ENCODE measurements at regions not wholly inside any gene's neighbourhood (a gene's known extent, or its start where the extent isn't known, plus 50 kb on each side); places are given as distances from the start of the nearest gene placed in this dataset.

GRCh38 chr14:104357689-104358527 lies 219.5 kb downstream of the KIF26A start:
- Histone ChIP-seq H3K9me3 (peaks cover 0 to 2% of the 10 kb centered on the region in 2 donors), H3K27ac (no peak overlapping the region), H3K27me3 (peaks cover 0 to 50% of the 10 kb centered on the region in 2 donors), H3K36me3 (no peaks in the 10 kb centered on the region), H3K4me3 (no peak overlapping the region), H3K4me1 (no peaks in the 10 kb centered on the region)
- TF ChIP-seq POLR2A (IDR thresholded peaks at IDR 0.05), result no peak
- no peak for TF ChIP-seq POLR2AphosphoS5 (IDR thresholded peaks at IDR 0.05)
- TF ChIP-seq CTCF (IDR thresholded peaks at IDR 0.05), result no peak
- DNase-seq (ENCODE audit: low spot score in 2 of 2), result peak in 1 of 2 donors; percentile 38
- intact Hi-C loops (cut with DNase I; ENCODE audit: low total_unique reads), result no loop called here

GRCh38 chr14:104358528-104359300 lies 220.3 kb downstream of the KIF26A start:
- Histone ChIP-seq H3K9me3 (no peaks in the 10 kb centered on the region), H3K36me3 (no peaks in the 10 kb centered on the region), H3K4me3 (no peak overlapping the region), H3K27ac (no peak overlapping the region), H3K4me1 (no peaks in the 10 kb centered on the region), H3K27me3 (peaks cover 0 to 51% of the 10 kb centered on the region in 2 donors)
- DNase-seq (ENCODE audit: low spot score in 2 of 2), result peak in 1 of 2 donors; percentile 44
- intact Hi-C loops (cut with DNase I; ENCODE audit: low total_unique reads), result no loop called here
- TF ChIP-seq POLR2A (IDR thresholded peaks at IDR 0.05), result no peak
- no peak for TF ChIP-seq CTCF (IDR thresholded peaks at IDR 0.05)
- no peak for TF ChIP-seq POLR2AphosphoS5 (IDR thresholded peaks at IDR 0.05)

GRCh38 chr14:104359301-104359968 lies 220.1 kb upstream of the C14orf180 start:
- peak in 1 of 2 donors; percentile 19 for DNase-seq (ENCODE audit: low spot score in 2 of 2)
- TF ChIP-seq POLR2AphosphoS5 (IDR thresholded peaks at IDR 0.05) (no peak), CTCF (IDR thresholded peaks at IDR 0.05) (no peak), POLR2A (IDR thresholded peaks at IDR 0.05) (no peak)
- intact Hi-C loops (cut with DNase I; ENCODE audit: low total_unique reads), result no loop called here
- no peak overlapping the region for H3K27ac ChIP-seq
- peaks cover 0 to 48% of the 10 kb centered on the region in 2 donors for H3K27me3 ChIP-seq
- no peak overlapping the region for H3K4me3 ChIP-seq
- H3K36me3 ChIP-seq, result no peaks in the 10 kb centered on the region
- no peaks in the 10 kb centered on the region for H3K9me3 ChIP-seq
- H3K4me1 ChIP-seq, result no peaks in the 10 kb centered on the region

- Histone ChIP-seq H3K4me3 (no peak overlapping the region), H3K36me3 (no peaks in the 10 kb centered on the region), H3K27ac (no peak overlapping the region), H3K9me3 (no peaks in the 10 kb centered on the region), H3K4me1 (no peaks in the 10 kb centered on the region), H3K27me3 (peaks cover 0 to 48% of the 10 kb centered on the region in 2 donors)
- intact Hi-C loops (cut with DNase I; ENCODE audit: low total_unique reads), result no loop called here
- TF ChIP-seq CTCF (IDR thresholded peaks at IDR 0.05) (no peak), POLR2A (IDR thresholded peaks at IDR 0.05) (no peak), POLR2AphosphoS5 (IDR thresholded peaks at IDR 0.05) (no peak)
- DNase-seq (ENCODE audit: low spot score in 2 of 2), result peak in 1 of 2 donors; percentile 40
Measured at GRCh38 chr14:104359969-104360442, 219.6 kb upstream of the C14orf180 start.

All from breast epithelium (tissue), 4 donors.